ENCODE measurements at regions not wholly inside any gene's neighbourhood (a gene's known extent, or its start where the extent isn't known, plus 50 kb on each side); places are given as distances from the start of the nearest gene placed in this dataset.

DNA sequence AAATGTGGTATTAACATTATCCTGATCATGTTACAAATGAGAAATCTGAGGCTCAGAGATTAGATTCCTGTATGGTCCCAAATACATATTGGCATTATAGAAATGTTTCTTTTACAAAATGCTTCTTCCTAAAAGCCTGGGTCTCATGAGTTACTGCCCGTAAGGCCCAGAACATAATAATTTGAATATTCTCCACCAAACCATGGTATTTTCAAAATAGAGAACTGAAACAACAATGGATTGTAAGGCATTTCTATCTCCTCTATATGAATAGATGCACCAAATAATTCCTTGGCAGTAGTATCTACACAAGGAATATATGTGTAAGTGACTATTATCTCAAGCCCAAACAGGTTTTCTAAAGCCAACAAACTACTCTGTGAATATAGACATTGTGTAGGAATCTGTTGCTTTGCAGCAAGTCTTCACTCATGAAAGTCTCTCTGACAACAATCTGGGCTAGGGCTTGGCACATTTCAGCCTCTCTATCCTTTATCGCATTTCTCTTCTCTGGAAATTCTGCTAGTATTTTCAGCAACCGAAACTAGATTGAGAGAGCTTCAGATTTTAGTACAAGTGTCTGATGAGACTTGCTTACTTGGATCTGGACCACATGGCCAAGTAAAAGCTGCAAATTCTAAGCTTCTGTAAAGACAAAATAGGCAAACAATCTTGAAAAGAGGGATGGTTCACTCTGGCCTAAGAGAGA lies 112.8 kb upstream of the ARHGAP20 start:
- DNase-seq: no peak

GRCh38 chr11:110818032-110818687 lies 105.9 kb upstream of the ARHGAP20 start:
- peak; percentile 47 for DNase-seq

DNA sequence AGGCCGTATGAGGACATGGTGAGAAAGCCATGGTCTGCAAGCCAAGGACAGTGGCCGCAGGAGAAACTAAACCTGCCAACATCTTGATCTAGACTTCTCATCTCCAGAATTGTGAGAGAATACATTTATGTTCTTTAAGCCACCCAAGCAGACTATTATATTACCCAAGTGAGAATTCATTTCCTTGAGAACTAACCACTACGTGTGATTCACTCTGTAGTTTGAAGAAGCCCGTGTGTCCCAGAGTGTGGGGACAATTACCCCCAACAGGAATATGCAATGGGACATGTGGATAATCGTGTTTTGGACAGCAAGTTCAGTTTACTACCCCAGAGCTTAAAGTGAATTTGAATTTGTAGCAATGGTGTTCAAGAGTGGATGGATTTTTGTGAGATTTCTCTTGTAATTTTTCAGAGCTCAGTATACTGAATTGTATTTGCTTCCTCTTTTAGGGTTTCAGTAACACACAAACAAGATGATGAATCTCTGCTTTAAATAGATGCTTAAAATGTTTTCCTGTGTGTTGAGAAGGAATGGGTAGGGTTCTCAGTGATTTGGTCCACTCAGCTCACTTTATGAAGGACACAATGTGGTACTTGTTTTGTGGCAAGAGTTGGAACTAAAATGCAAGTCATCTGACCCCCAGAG lies 100.0 kb upstream of the ARHGAP20 start:
- peak; percentile 11 for DNase-seq

DNA sequence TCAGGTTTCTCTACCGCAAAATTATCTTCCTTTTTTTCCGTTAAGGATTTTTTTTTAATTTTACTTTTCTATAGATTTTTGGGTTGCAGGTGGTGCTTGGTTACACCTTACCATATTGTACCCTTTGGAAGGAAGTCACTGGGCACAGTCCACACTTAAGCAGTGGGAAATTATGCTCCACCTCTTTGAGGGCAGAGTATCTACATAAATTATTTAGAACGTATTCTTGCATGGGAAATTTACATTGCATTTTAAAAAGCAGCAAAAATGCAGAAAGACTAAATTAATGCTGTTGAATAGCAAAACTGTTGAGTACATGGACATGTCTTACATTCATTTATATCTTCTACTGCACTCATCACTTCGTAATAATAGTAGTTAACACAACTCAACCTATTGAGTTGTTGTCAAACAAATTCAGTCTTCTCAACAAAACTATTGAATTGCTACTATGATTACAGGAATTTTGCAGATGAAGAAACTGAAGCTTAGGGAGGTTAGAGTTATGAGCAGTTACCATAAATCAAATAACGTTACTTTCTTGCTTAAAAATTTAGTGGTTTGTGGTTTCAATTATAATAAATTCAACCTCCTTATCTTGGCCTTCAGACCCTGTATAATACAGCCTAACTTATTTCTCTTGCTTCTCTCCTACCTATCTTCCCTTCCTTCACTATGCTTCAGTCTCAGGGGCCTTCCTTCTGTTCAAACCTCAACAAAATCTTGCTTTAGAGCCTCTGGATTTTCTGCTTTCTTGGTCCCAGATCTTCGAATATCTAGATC lies 97.4 kb upstream of the ARHGAP20 start:
- no peak for DNase-seq

DNA sequence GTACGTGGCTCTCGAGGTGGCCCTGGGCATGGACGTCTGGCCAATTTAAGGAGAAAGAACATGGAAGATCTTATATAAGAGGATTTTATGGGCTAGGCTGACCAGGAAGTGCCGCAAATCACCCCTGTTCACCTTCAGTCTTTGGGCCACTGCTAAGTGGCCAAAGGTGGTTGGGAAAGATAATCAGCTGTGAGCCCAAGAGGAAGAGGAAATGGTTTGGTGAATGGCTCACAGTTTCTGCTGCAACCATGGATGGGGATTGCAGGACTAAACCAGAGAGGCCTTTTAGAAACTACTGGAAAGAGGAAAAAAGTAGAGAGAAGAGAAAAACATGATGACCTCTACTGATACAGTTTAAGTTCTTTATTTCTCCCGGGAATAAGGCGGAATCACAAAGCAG lies 96.0 kb upstream of the ARHGAP20 start:
- DNase-seq: peak; percentile 26

- DNase-seq: no peak
Observed at GRCh38 chr11:110807801-110808200, 95.6 kb upstream of the ARHGAP20 start.

DNA sequence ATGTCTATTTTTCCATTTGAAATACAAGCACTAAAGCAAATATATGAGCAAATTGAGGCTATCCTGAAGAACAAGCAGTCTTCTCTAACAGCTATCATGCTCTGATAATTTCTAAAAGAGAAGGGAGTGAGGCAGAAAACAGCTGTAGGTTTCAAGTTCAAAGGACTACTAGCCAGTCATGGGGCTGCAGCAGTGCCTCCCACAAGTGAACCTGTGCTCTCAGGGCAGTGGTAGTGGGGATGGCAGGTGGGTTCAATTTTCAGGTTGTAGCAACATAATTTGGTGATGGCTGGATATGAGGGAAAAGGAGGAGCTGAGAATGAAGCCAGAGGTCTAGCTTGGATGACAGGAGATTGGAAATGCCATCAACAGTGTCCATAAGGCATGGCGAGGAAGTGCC lies 93.5 kb upstream of the ARHGAP20 start:
- no peak for DNase-seq

- DNase-seq: no peak
Observed at GRCh38 chr11:110802162-110802561, 89.9 kb upstream of the ARHGAP20 start.

GRCh38 chr11:110801328-110801727 lies 89.1 kb upstream of the ARHGAP20 start:
- DNase-seq: no peak

DNA sequence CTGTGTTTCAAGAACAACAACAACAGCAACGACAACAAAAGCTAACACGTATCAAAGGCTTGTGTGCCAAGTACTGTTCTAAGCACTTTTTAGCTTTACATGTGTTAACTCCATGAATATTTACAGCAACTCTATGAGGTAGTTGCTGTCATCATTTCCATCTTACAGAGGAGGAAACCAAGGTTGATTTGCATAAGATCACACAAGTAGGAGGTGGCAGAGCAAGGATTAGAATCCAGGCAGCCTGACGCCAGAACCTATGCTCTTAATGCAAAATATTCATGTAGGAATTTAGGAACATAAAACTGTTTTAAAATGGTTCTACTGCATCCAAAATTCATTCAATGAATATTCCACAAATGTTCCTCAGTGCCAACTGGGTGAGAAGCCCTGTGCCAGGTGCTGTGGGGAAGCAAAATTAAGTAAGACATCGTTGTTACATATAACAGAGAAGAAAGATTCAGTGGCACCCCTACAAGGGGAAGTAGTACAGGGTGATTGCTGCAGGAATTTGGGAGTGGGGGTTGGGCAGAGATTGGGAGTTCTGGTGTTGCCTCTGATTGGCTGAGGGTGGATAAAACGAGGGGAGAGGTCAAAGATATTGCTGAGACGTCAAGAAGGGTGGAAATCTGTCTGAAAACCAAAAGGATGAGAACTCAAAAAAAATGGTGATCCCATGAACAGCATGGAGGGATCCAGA lies 86.1 kb upstream of the ARHGAP20 start:
- DNase-seq: peak; percentile 30

- DNase-seq: peak; percentile 76
Observed at GRCh38 chr11:110797453-110797852, 85.2 kb upstream of the ARHGAP20 start.

DNA sequence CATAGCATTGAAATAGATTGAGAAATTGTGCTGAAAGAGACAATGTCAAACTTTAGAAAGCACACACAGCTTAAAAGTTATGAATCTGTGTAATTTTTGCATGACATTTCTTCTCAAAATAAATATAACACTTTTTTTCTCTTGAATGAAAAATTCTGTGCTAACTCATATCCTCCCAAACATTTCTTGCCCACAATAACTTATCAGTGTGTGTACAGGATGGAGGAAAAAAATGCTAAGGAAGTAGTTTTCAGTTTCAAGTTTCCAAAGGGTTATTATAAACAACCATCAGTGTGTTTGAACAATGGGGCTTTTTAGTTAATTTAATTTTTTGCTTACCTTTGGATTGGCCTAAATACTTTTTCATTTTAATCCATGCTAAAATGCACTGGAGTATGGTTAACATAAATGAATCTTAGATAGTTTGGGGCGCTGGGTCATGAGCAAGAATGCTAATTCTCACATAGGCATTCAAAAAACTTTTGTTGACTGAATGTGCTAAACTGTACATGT lies 82.9 kb upstream of the ARHGAP20 start:
- no peak for DNase-seq

DNA sequence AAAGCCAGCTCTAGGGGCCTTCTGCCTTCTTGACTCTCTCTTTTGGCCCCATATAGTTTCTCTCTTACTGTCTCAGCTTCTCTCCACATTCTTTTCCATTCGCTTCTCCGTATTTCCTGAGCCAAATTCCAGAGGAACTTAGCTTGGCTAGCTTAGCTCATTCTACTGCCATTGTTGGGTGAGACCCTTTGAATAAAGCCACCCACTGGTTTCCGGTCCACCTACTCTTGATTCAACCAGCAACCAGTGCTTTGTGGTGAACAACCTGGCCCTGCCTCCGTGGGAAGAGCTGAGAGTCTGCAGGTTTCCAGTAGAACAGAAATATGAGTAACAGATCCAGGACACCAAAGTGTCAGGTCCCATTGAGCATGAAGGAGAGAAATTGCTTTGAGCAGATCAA lies 81.3 kb upstream of the ARHGAP20 start:
- DNase-seq: no peak

DNA sequence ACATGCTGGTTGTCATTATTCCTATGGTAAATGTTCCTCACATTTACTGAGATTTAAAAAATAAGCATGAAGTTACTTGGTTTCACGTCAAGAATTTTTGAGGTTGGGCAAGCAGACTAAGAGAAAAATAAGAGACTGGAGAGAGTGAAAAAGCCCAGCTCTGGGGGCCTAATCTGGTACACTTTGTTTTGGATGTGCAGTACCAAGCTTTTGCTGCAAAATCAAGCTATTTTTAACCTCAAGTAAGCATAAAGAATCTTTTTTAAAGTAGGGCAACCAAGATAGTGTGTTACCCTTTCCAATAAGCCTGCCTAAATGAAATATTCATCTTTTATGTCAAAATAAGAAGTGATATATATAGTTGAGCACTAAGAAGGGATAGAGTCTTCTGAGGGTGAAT lies 79.4 kb upstream of the ARHGAP20 start:
- DNase-seq: no peak

DNA sequence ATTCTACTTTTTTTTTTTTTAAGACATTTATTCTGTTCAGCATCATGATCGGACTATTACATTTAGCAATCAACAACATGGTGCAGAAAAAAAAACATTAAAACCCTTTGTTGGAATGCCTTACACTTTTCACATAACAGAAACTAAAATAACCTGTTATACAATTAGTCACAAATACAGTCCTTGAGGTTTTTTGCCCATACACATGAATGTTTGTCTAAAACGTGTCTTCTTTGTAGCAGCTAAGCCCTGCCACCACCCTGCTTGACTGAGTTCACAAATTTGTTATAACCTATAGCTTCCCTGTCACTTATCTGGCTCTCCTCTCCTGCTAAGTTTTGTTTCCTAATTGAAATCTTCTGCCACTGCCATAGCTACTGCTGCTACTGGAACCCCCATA lies 75.4 kb upstream of the ARHGAP20 start:
- DNase-seq: no peak

DNA sequence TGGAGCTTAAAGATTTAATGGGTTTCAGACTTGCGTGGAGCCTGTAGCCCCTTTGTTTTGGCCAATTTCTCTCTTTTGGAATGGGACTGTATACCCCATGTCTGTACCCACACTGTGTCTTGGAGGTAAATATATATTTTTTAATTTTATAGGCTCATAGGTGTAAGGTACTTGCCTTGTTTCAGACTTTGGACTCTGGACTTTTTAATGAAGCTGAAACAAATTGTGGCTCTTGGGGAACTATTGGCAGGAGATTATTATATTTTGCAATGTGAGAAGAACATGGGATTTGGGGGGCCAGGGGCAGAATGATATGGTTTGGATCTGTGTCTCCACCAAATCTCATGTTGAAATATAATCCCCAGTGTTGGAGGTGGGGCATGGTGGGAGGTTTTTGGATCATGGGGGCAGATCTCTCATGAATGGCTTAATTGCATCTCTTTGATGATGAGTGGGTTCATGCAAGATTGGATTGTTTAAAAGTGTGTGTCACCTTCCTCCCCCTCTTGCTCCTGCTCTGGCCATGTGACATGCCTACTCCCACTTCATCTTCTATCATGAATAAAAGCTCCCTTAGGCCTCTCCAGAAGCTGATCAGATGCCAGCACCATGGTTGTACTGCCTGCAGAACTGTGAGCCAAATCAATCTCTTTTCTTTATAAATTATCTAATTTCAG lies 74.1 kb upstream of the ARHGAP20 start:
- no peak for DNase-seq

DNA sequence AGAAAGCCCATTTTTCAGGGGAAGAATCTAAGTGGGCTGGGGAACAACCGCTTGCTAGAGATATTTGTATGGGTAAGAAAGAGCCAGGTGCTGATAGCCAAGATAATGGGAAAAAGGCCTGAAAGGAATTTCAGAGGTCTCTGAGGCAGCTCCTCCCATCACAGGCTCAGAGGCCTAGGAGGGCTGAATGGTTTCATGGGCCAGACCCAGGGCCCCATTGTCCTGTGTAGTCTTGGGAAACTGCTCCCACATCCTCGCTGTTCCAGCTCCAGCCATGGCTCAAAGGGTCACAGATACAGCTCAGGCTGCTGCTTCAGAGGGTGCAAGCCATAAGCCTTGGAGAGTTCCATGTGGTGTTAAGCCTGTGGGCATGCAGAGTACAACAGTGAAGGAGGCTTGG lies 73.2 kb upstream of the ARHGAP20 start:
- DNase-seq: no peak

DNA sequence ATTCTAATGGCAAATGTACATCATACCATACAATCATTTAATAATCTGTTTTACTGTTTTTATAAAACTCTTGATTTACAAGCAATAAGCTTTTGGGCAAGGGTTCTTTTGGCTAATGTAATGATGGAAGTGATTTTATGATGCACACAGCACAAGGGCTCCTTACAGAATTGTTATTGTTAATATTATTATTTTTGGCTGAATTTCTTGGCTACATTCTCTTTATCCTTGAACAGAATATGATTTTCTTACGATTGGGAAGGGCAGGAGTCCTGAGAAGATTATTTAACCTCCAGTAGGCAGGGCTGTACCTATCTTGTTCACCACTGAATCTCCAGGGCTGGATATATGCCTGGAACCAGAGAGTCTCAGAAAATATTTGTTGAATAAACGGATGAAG lies 70.4 kb upstream of the ARHGAP20 start:
- DNase-seq: no peak

GRCh38 chr11:110779108-110779507 lies 66.9 kb upstream of the ARHGAP20 start:
- no peak for DNase-seq

GRCh38 chr11:110778343-110778742 lies 66.1 kb upstream of the ARHGAP20 start:
- peak; percentile 68 for DNase-seq

DNA sequence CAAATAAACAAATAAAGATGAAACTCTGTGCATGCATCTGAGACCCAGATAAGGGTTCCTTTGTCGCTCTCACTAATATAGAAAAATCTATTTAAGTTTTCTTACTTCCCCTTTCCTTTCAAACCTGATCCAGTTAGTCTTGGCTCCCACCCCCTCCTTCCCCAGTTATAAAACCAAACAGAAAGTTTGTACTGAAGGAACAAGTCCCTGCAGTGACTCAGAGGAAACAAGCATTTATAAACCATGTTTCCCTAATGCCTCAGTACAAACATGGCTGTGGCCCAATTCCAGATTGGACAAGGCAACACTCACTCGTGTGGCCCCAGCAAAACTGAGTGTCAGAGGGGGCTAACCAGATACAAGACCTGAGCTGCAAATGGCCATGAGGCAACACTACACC lies 65.5 kb upstream of the ARHGAP20 start:
- DNase-seq: peak; percentile 86

DNA sequence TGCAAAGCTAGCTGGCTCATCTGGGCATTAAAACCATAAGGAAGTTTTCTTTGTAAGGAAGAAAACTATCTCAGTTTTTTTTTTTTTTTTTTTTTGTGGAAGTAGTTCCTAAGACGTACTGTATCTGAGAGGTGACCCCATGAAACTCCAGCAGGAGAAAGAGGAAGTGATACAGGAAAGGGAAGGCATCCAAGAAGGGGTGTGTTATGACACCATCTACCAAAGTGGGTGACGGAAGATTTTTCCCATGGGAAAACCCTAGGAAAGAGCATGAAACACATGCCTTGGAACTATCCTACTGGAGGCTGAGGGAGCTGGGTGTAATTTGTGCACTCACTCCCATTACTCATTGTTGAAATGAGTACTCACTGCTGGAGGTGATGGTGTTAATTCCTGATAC lies 63.8 kb upstream of the ARHGAP20 start:
- peak; percentile 57 for DNase-seq

All from MV-4-11 (cell line).